A549 (cell line): ENCODE measurements at regions not wholly inside any gene's neighbourhood (a gene's known extent, or its start where the extent isn't known, plus 50 kb on each side); places are given as distances from the start of the nearest gene placed in this dataset.

Experiments
- ATAC-seq, 2 experiments: fragments of 200-7000 bp in 1 of 2; fragments of >200 bp in 1 of 2; cut with Nextera tagmentation in 1 of 2; cut with Tn5 transposase in 1 of 2; 3 replicates each; pipeline versions ENCODE4 v1.8.0 to v1.9.1; 2018 to 2020; ENCODE audit warnings: mild to moderate bottlenecking in 1 of 2, moderate library complexity in 1 of 2
- CTCF ChIA-PET: fragments of 300-600 bp; sonication (Branson Sonifier 250); formaldehyde crosslinking; extraction: SDS; loops from one replicate; lab custom pipeline; 2021; ENCODE audit warnings: antibody characterized with exemption, inconsistent platforms; lab: Yijun Ruan, JAX
- POLR2A ChIA-PET: fragments of 350-600 bp; formaldehyde crosslinking; extraction: SDS; loops from one replicate; lab custom pipeline; 2021; ENCODE audit warnings: antibody characterized with exemption, inconsistent platforms; lab: Yijun Ruan, JAX
- DNase-seq, 2 experiments: peaks; one replicate each; pipeline versions ENCODE4 v3.0.0 to v3.0.0-alpha.2; 2011 to 2016; ENCODE audit warnings: low read depth in 1 of 2, low spot score in 1 of 2
- FAIRE-seq: peaks from 2 replicates; lab custom pipeline; 2011; peaks lifted over from hg19 to GRCh38; lab: Jason Lieb, UNC
- H3K27ac ChIP-seq, 2 experiments: fragments of >200 bp; sonication (Bioruptor Twin); formaldehyde crosslinking; 3 replicates each; pipeline ENCODE4 v1.5.1; 2016 to 2017
- H3K4me1 ChIP-seq: fragments of >200 bp; sonication (Bioruptor Twin); formaldehyde crosslinking; 3 replicates; pipeline ENCODE4 v1.6.1; 2016
- H3K4me2 ChIP-seq: fragments of >200 bp; sonication (Bioruptor Twin); formaldehyde crosslinking; 3 replicates; pipeline ENCODE4 v1.6.1; 2016
- H3K4me3 ChIP-seq: fragments of >200 bp; sonication (Bioruptor Twin); formaldehyde crosslinking; 3 replicates; pipeline ENCODE4 v1.5.1; 2016
- H3K9me3 ChIP-seq: fragments of >200 bp; sonication (Bioruptor Twin); formaldehyde crosslinking; 3 replicates; pipeline ENCODE4 v1.6.1; 2016
- EHMT2 ChIP-seq: fragments of 200-600 bp; sonication (generic); IDR thresholded peaks from 2 replicates; pipeline ENCODE4 v1.6.1; 2016; ENCODE audit warnings: antibody characterized with exemption, low read depth, mild to moderate bottlenecking, moderate library complexity
- EP300 ChIP-seq, 2 experiments: fragments of >200 bp; sonication (Bioruptor Twin); formaldehyde crosslinking; IDR thresholded peaks; 2 replicates in 1 of 2; 3 replicates in 1 of 2; pipeline ENCODE4 v1.6.1; 2016 to 2017
- FOSB ChIP-seq: fragments of 250-450 bp; sonication (Bioruptor Pico); IDR thresholded peaks from 2 replicates; pipeline ENCODE4 v1.5.0; 2020; ENCODE audit warnings: mild to moderate bottlenecking, moderate library complexity
- FOXS1 ChIP-seq: fragments of 250-450 bp; sonication (Bioruptor Pico); IDR thresholded peaks from 2 replicates; pipeline ENCODE4 v1.5.0; 2020; ENCODE audit warnings: mild to moderate bottlenecking, moderate library complexity
- HDAC2 ChIP-seq: fragments of 200-600 bp; sonication (generic); IDR thresholded peaks from 2 replicates; pipeline ENCODE4 v1.6.1; 2016
- HEYL ChIP-seq: fragments of 250-450 bp; sonication (Bioruptor Pico); IDR thresholded peaks from 2 replicates; pipeline ENCODE4 v1.8.0; 2021; ENCODE audit warnings: mild to moderate bottlenecking, moderate library complexity
- JUN ChIP-seq, 2 experiments: fragments of >200 bp; sonication (Bioruptor Twin); formaldehyde crosslinking; IDR thresholded peaks; 2 replicates in 1 of 2; 3 replicates in 1 of 2; pipeline ENCODE4 v1.6.1; 2016 to 2017
- JUNB ChIP-seq: fragments of >200 bp; sonication (Bioruptor Twin); formaldehyde crosslinking; IDR thresholded peaks from 2 replicates; pipeline ENCODE4 v1.6.1; 2016
- KDM5A ChIP-seq: fragments of 200-600 bp; sonication (generic); IDR thresholded peaks from 2 replicates; pipeline ENCODE4 v1.6.1; 2016; ENCODE audit warnings: antibody characterized with exemption, mild to moderate bottlenecking
- MAFK ChIP-seq: fragments of 450-650 bp; IDR thresholded peaks from 2 replicates; pipeline ENCODE4 v1.6.1; 2014; ENCODE audit not compliant: partially characterized antibody
- MAX ChIP-seq: IDR thresholded peaks from 2 replicates; pipeline ENCODE4 v1.6.1; 2012
- MAZ ChIP-seq: fragments of 150-350 bp; IDR thresholded peaks from 2 replicates; pipeline ENCODE4 v1.6.1; 2014; ENCODE audit warnings: antibody characterized with exemption, low read depth, low read length, borderline replicate concordance
- MYC ChIP-seq: IDR thresholded peaks from 2 replicates; pipeline ENCODE4 v1.6.1; 2012; ENCODE audit warnings: mild to moderate bottlenecking, inconsistent platforms, low read length, improper control_type of control experiment, borderline replicate concordance
- NPAS2 ChIP-seq: fragments of 250-450 bp; sonication (Bioruptor Pico); IDR thresholded peaks from 2 replicates; pipeline ENCODE4 v1.8.0; 2022; ENCODE audit warnings: mild to moderate bottlenecking, moderate library complexity, borderline replicate concordance
- NR3C1 ChIP-seq: fragments of >200 bp; sonication (Bioruptor Twin); formaldehyde crosslinking; IDR thresholded peaks from 3 replicates; pipeline ENCODE4 v1.6.1; 2017
- PBX3 ChIP-seq: IDR thresholded peaks from 2 replicates; pipeline ENCODE4 v1.6.1; 2012
- POLR2A ChIP-seq: IDR thresholded peaks from 2 replicates; pipeline ENCODE4 v1.6.1; 2012; ENCODE audit warnings: mild to moderate bottlenecking, low read length
- RARB ChIP-seq: fragments of 250-450 bp; sonication (Bioruptor Pico); IDR thresholded peaks from 2 replicates; pipeline ENCODE4 v1.8.0; 2021; ENCODE audit warnings: mild to moderate bottlenecking, moderate library complexity
- SMC3 ChIP-seq: fragments of >200 bp; sonication (Bioruptor Twin); formaldehyde crosslinking; IDR thresholded peaks from 3 replicates; pipeline ENCODE4 v1.6.1; 2018; ENCODE audit warnings: inconsistent platforms
- TFCP2L1 ChIP-seq: fragments of 250-450 bp; sonication (Bioruptor Pico); IDR thresholded peaks from 2 replicates; pipeline ENCODE4 v1.5.0; 2021; ENCODE audit warnings: mild to moderate bottlenecking
- USF2 ChIP-seq: fragments of 450-650 bp; IDR thresholded peaks from 2 replicates; pipeline ENCODE4 v1.6.1; 2014; ENCODE audit warnings: antibody characterized with exemption
- WGBS: methylation state at CpG from one replicate; pipeline ENCODE4 v1.1.6; 2017; ENCODE audit errors: missing lambda C conversion rate; 5-methylcytosine and 5-hydroxymethylcytosine counted together

GRCh38 chr11:95563859-95564258 is 225.7 kb downstream of the FAM76B start:
- DNase-seq (no peak), ATAC-seq (no peak), FAIRE-seq (no peak)
- Histone ChIP-seq H3K27ac (no peak overlapping the region), H3K4me3 (no peak overlapping the region), H3K9me3 (no peaks in the 10 kb centered on the region), H3K4me1 (no peaks in the 10 kb centered on the region), H3K4me2 (no peak overlapping the region)
- ChIA-PET CTCF (no interaction called here), POLR2A (no interaction called here)
- 5% methylated on average over 2 of the region's 2 CpGs for WGBS
- TF ChIP-seq EHMT2 (no peak), EP300 (IDR thresholded peaks at IDR 0.05) (no peak), MAFK (no peak), SMC3 (no peak), PBX3 (no peak), FOXS1 (CRISPR knock-in tag) (no peak), MYC (no peak), MAX (no peak)

GRCh38 chr11:95563173-95563572 is 226.4 kb downstream of the FAM76B start:
- WGBS, result 7% methylated on average over 2 of the region's 2 CpGs
- ChIA-PET CTCF (no interaction called here), POLR2A (no interaction called here)
- TF ChIP-seq EP300 (IDR thresholded peaks at IDR 0.05), result no peak
- no peak for TF ChIP-seq JUN (IDR thresholded peaks at IDR 0.05)
- no peak for TF ChIP-seq HDAC2
- TF ChIP-seq RARB (CRISPR knock-in tag), result no peak
- no peak for TF ChIP-seq MAX
- TF ChIP-seq TFCP2L1 (CRISPR knock-in tag), result no peak
- no peak for TF ChIP-seq POLR2A
- no peak for TF ChIP-seq MAZ
- TF ChIP-seq MAFK, result no peak
- TF ChIP-seq FOSB (CRISPR knock-in tag), result no peak
- no peak for TF ChIP-seq NR3C1
- no peak for TF ChIP-seq JUNB
- no peak for TF ChIP-seq KDM5A
- TF ChIP-seq PBX3, result no peak
- TF ChIP-seq USF2, result no peak
- TF ChIP-seq HEYL (CRISPR knock-in tag), result no peak
- DNase-seq (no peak), ATAC-seq (no peak), FAIRE-seq (no peak)
- no peaks in the 10 kb centered on the region for H3K9me3 ChIP-seq
- H3K4me3 ChIP-seq, result no peak overlapping the region
- H3K4me1 ChIP-seq, result no peaks in the 10 kb centered on the region
- no peak overlapping the region for H3K4me2 ChIP-seq
- H3K27ac ChIP-seq, result no peak overlapping the region

- DNase-seq (no peak), ATAC-seq (no peak), FAIRE-seq (no peak)
- Histone ChIP-seq H3K9me3 (no peaks in the 10 kb centered on the region), H3K4me2 (no peak overlapping the region), H3K4me3 (no peak overlapping the region), H3K27ac (no peak overlapping the region), H3K4me1 (no peaks in the 10 kb centered on the region)
- ChIA-PET CTCF (no interaction called here), POLR2A (no interaction called here)
- 75% methylated on average over 6 of the region's 6 CpGs for WGBS
- no peak for TF ChIP-seq NPAS2 (CRISPR knock-in tag)
These were observed 227.2 kb downstream of the FAM76B start for GRCh38 chr11:95562196-95562921.
